Sigmoid colon (tissue), 4 donors: ENCODE measurements at regions not wholly inside any gene's neighbourhood (a gene's known extent, or its start where the extent isn't known, plus 50 kb on each side); places are given as distances from the start of the nearest gene placed in this dataset.

ENCODE experiments used
- POLR2A ChIP-seq, 2 donors: fragments of 450-650 bp; IDR thresholded peaks; one replicate each; pipeline ENCODE4 v1.6.1; 2016; ENCODE audit warnings: antibody characterized with exemption in 2 of 2, mild to moderate bottlenecking in 2 of 2, moderate library complexity in 2 of 2
- POLR2AphosphoS5 ChIP-seq, 4 donors: sonication (generic); formaldehyde crosslinking; IDR thresholded peaks; one replicate each; pipeline ENCODE4 v1.6.1; 2017; ENCODE audit warnings: antibody characterized with exemption in 4 of 4
- TF ChIP-seq, protein P1 (sequence below), 4 experiments: fragments of 450-650 bp in 3 of 4; fragments of 200-600 bp in 1 of 4; IDR thresholded peaks; one replicate each; pipeline ENCODE4 v1.5.1; 2016 to 2019; ENCODE audit warnings: antibody characterized with exemption in 4 of 4, mild to moderate bottlenecking in 3 of 4, moderate library complexity in 2 of 4

DNA sequence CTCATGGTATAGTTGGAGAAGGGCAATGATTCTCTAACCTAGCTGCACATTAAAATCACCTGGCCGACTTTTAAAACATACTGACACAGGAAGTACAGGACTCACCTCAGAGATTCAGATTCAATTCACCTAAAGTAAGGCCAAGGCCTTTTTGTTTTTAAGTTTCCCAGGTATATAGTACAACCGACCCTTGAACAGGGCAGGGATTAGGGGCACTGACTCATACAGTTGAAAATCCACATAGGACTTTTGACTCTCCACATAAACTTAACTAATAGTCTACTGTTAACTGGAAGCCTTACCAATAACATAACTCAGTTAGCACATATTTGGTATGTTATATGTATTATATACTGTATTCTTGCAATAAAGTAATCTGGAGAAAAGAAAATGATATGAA lies 129.5 kb upstream of the ABI3BP start:
- TF ChIP-seq POLR2AphosphoS5 (IDR thresholded peaks at IDR 0.05), result no peak
- TF ChIP-seq, protein P1, sequence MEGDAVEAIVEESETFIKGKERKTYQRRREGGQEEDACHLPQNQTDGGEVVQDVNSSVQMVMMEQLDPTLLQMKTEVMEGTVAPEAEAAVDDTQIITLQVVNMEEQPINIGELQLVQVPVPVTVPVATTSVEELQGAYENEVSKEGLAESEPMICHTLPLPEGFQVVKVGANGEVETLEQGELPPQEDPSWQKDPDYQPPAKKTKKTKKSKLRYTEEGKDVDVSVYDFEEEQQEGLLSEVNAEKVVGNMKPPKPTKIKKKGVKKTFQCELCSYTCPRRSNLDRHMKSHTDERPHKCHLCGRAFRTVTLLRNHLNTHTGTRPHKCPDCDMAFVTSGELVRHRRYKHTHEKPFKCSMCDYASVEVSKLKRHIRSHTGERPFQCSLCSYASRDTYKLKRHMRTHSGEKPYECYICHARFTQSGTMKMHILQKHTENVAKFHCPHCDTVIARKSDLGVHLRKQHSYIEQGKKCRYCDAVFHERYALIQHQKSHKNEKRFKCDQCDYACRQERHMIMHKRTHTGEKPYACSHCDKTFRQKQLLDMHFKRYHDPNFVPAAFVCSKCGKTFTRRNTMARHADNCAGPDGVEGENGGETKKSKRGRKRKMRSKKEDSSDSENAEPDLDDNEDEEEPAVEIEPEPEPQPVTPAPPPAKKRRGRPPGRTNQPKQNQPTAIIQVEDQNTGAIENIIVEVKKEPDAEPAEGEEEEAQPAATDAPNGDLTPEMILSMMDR (IDR thresholded peaks at IDR 0.05), result no peak
- TF ChIP-seq POLR2A (IDR thresholded peaks at IDR 0.05), result no peak
